ENCODE measurements at regions not wholly inside any gene's neighbourhood (a gene's known extent, or its start where the extent isn't known, plus 50 kb on each side); places are given as distances from the start of the nearest gene placed in this dataset. TPM values are rescaled to one million over a fixed set of nuclear protein-coding genes. Genes with fewer than 3 reads are reported as not detected.

DNA sequence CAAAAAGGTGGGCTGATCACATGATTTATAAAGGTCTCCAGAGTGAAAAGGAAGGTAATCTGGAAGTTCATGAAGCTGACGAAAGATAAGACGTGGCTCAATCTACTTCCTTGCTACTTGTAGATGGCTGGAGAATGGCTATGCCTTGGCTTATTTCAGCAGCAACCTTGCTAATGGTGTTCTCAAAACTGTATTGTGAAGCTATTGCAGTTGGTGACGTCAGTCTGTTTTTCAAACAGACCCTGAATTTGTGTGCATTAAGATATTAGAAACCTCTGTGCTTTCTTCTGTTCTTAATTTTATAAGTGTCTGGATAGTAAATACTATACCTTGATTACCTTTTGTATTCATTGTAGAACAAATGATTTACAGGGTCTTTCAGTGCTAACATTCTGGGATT is 58.3 kb upstream of the C11orf87 start:
- no peak for DNase-seq (ENCODE audit: extremely low spot score)
- no peaks in the 10 kb centered on the region for H3K4me1 ChIP-seq (ENCODE audit: insufficient read depth)
- no peak overlapping the region for H3K27ac ChIP-seq (ENCODE audit: low read depth)
- WGBS: 77% methylated on average over 3 of the region's 3 CpGs
- H3K4me3 ChIP-seq (ENCODE audit: low read depth, low read length): no peak overlapping the region
- no peaks in the 10 kb centered on the region for H3K36me3 ChIP-seq (ENCODE audit: insufficient read depth)

DNA sequence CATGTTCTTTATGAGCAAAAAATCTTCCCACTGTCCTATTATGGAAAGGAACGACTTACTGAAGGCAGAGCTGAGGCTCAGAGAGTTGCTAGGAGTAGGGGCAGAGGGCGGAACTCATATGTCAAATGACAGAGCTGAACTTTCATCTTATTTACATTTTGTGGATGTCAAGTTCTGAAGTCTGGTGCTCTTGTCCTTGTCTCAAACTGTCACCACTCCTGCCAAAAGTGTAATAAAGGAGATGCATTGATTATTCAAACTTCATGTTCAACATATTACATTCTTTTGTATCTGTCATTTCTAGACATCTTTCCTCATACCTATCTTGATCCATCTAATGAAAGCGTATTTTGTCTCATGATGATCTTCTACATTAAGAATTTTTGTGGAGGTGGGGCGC is 57.1 kb upstream of the C11orf87 start:
- no peaks in the 10 kb centered on the region for H3K36me3 ChIP-seq (ENCODE audit: insufficient read depth)
- no peak overlapping the region for H3K4me3 ChIP-seq (ENCODE audit: low read depth, low read length)
- no peak overlapping the region for H3K27ac ChIP-seq (ENCODE audit: low read depth)
- WGBS: 87% methylated on average over 4 of the region's 4 CpGs
- no peaks in the 10 kb centered on the region for H3K4me1 ChIP-seq (ENCODE audit: insufficient read depth)
- DNase-seq (ENCODE audit: extremely low spot score): no peak

DNA sequence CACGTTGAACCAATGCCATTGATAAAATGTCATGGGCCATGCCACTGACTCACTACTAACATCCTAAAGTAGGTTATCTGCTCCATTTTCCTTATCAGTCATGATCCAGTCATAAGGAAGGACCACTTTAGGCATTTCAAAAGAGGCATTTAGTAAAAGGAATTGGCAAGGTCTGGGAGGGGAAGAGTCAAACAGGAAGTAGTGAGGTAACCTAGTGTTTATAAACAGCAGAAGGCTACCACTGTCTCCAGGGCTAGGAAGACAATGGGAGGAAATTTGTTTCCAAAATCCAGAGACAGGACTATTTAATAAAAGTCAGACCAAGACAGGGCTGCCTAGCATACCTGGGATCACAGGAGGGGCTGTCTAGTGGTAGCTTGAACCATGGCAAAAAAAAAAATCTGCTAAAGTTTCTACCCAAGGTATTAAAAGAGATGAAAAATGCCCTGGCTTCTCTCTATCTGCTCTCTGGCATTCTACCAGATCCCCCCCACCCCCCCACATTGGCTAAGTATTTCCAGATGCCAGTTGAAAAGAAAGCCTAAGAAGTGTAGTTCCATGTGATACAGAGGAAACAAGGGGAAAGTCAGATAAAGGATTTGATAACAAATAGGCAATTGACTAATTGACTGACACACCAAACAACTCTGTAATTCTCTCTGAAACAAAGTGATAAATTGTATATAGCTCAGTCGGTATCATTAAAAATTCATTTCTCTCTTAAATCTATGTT is 50.4 kb upstream of the C11orf87 start:
- no peak overlapping the region for H3K27ac ChIP-seq (ENCODE audit: low read depth)
- H3K36me3 ChIP-seq (ENCODE audit: insufficient read depth): no peaks in the 10 kb centered on the region
- no peaks in the 10 kb centered on the region for H3K4me1 ChIP-seq (ENCODE audit: insufficient read depth)
- DNase-seq (ENCODE audit: extremely low spot score): no peak
- no peak overlapping the region for H3K4me3 ChIP-seq (ENCODE audit: low read depth, low read length)
- WGBS: 60% methylated on average over 2 of the region's 2 CpGs

Small RNAs in the stretch of these regions (small RNA-seq; reads per million reads assigned to genes)
- gene RF00157 (not detected), gene RNA5SP349 (not detected), gene RNU6-654P (not detected)

All from urinary bladder (tissue), 4 donors.